Nephron (organoid): ENCODE measurements at regions not wholly inside any gene's neighbourhood (a gene's known extent, or its start where the extent isn't known, plus 50 kb on each side); places are given as distances from the start of the nearest gene placed in this dataset.

Source experiments
- H3K27ac Mint-ChIP-seq, 3 experiments: 2 replicates each; pipeline ENCODE4 v1.8.0; 2020; ENCODE audit warnings: mixed read lengths in 3 of 3, mild to moderate bottlenecking in 2 of 3, moderate library complexity in 1 of 3
- H3K27me3 Mint-ChIP-seq: 2 replicates; pipeline ENCODE4 v1.8.0; 2021; ENCODE audit warnings: low read depth, mild to moderate bottlenecking, moderate library complexity, mixed read lengths
- H3K36me3 Mint-ChIP-seq: 2 replicates; pipeline ENCODE4 v1.8.0; 2020; ENCODE audit warnings: low read depth, mixed read lengths
- H3K4me1 Mint-ChIP-seq: 2 replicates; pipeline ENCODE4 v1.8.0; 2020; ENCODE audit warnings: mixed read lengths
- H3K4me3 Mint-ChIP-seq, 3 experiments: 2 replicates each; pipeline ENCODE4 v1.8.0; 2020; ENCODE audit warnings: mild to moderate bottlenecking in 3 of 3, mixed read lengths in 3 of 3, moderate library complexity in 2 of 3
- H3K9me3 Mint-ChIP-seq: 2 replicates; pipeline ENCODE4 v1.8.0; 2020; ENCODE audit warnings: mixed read lengths
- CTCF ChIP-seq, 3 experiments: fragments of 200-600 bp; sonication (generic); IDR thresholded peaks; one replicate each; pipeline ENCODE4 v1.5.0; 2021; ENCODE audit warnings: antibody characterized with exemption in 3 of 3; ENCODE audit not compliant: unreplicated experiment in 3 of 3

- Mint-ChIP-seq H3K36me3 (no peaks in the 10 kb centered on the region), H3K9me3 (no peaks in the 10 kb centered on the region), H3K4me3 (no peak overlapping the region), H3K27me3 (peaks cover under 1% of the 10 kb centered on the region), H3K4me1 (no peaks in the 10 kb centered on the region), H3K27ac (no peak overlapping the region)
- TF ChIP-seq CTCF (IDR thresholded peaks at IDR 0.05; ENCODE audit: unreplicated experiment in 3 of 3), result no peak
Observed at GRCh38 chr3:38984731-38985130, 67.0 kb downstream of the SCN11A start.

- Mint-ChIP-seq H3K4me3 (no peak overlapping the region), H3K9me3 (no peaks in the 10 kb centered on the region), H3K27me3 (peaks cover 5% of the 10 kb centered on the region), H3K4me1 (no peaks in the 10 kb centered on the region), H3K36me3 (no peaks in the 10 kb centered on the region), H3K27ac (no peak overlapping the region)
- TF ChIP-seq CTCF (IDR thresholded peaks at IDR 0.05; ENCODE audit: unreplicated experiment in 3 of 3), result no peak
Observed at GRCh38 chr3:38984110-38984509, 67.6 kb downstream of the SCN11A start.

GRCh38 chr3:38980938-38981337 lies 70.8 kb downstream of the SCN11A start:
- TF ChIP-seq CTCF (IDR thresholded peaks at IDR 0.05; ENCODE audit: unreplicated experiment in 3 of 3), result no peak
- Mint-ChIP-seq H3K4me1 (no peaks in the 10 kb centered on the region), H3K27ac (no peak overlapping the region)

GRCh38 chr3:38978729-38979128 lies 73.0 kb downstream of the SCN11A start:
- H3K4me3 Mint-ChIP-seq, result no peak overlapping the region
- no peak overlapping the region for H3K27ac Mint-ChIP-seq
- H3K27me3 Mint-ChIP-seq, result peaks cover 12% of the 10 kb centered on the region
- H3K4me1 Mint-ChIP-seq, result no peaks in the 10 kb centered on the region
- TF ChIP-seq CTCF (IDR thresholded peaks at IDR 0.05; ENCODE audit: unreplicated experiment in 3 of 3), result no peak
- H3K36me3 Mint-ChIP-seq, result no peaks in the 10 kb centered on the region
- no peaks in the 10 kb centered on the region for H3K9me3 Mint-ChIP-seq

More at GRCh38 chr3:38980938-38981337, 70.8 kb downstream of the SCN11A start:
- Mint-ChIP-seq H3K9me3 (no peaks in the 10 kb centered on the region), H3K36me3 (no peaks in the 10 kb centered on the region), H3K4me3 (no peak overlapping the region), H3K27me3 (peaks cover 12% of the 10 kb centered on the region)

GRCh38 chr3:38970851-38971638 lies 80.7 kb downstream of the SCN11A start:
- H3K36me3 Mint-ChIP-seq, result no peaks in the 10 kb centered on the region
- no peak for TF ChIP-seq CTCF (IDR thresholded peaks at IDR 0.05; ENCODE audit: unreplicated experiment in 3 of 3)
- H3K27ac Mint-ChIP-seq, result no peak overlapping the region
- no peak overlapping the region for H3K4me3 Mint-ChIP-seq
- peaks cover 22% of the 10 kb centered on the region for H3K4me1 Mint-ChIP-seq
- H3K9me3 Mint-ChIP-seq, result no peaks in the 10 kb centered on the region
- H3K27me3 Mint-ChIP-seq, result peaks cover 3% of the 10 kb centered on the region
